ENCODE measurements at regions not wholly inside any gene's neighbourhood (a gene's known extent, or its start where the extent isn't known, plus 50 kb on each side); places are given as distances from the start of the nearest gene placed in this dataset.

DNA sequence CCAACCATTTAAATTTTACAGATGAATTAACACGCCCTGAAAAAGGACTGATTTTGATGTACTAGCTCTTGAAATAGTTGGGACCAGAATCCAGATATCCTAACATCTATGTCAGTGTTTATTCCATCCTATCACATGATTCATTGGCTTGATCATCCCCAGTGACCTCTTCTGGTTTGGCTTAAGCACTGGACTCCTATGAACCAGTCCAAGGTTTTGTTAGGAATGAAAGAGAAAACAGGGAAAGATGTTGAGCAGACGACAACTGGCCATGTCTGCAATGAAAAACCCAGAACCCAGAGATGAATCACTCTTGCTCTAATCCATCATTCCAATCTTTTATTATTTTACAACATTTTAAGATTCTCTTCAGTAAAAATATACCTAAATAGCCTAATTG is 1080.9 kb downstream of the SORCS1 start:
- TF ChIP-seq, protein P1, sequence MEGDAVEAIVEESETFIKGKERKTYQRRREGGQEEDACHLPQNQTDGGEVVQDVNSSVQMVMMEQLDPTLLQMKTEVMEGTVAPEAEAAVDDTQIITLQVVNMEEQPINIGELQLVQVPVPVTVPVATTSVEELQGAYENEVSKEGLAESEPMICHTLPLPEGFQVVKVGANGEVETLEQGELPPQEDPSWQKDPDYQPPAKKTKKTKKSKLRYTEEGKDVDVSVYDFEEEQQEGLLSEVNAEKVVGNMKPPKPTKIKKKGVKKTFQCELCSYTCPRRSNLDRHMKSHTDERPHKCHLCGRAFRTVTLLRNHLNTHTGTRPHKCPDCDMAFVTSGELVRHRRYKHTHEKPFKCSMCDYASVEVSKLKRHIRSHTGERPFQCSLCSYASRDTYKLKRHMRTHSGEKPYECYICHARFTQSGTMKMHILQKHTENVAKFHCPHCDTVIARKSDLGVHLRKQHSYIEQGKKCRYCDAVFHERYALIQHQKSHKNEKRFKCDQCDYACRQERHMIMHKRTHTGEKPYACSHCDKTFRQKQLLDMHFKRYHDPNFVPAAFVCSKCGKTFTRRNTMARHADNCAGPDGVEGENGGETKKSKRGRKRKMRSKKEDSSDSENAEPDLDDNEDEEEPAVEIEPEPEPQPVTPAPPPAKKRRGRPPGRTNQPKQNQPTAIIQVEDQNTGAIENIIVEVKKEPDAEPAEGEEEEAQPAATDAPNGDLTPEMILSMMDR (IDR thresholded peaks at IDR 0.05): no peak
- no peak for TF ChIP-seq EZH2 (IDR thresholded peaks at IDR 0.05; ENCODE audit: borderline replicate concordance, insufficient read depth, low read depth, low read length, poor library complexity, severe bottlenecking)

All from B cell (primary cell).